ENCODE measurements at regions not wholly inside any gene's neighbourhood (a gene's known extent, or its start where the extent isn't known, plus 50 kb on each side); places are given as distances from the start of the nearest gene placed in this dataset.

DNA sequence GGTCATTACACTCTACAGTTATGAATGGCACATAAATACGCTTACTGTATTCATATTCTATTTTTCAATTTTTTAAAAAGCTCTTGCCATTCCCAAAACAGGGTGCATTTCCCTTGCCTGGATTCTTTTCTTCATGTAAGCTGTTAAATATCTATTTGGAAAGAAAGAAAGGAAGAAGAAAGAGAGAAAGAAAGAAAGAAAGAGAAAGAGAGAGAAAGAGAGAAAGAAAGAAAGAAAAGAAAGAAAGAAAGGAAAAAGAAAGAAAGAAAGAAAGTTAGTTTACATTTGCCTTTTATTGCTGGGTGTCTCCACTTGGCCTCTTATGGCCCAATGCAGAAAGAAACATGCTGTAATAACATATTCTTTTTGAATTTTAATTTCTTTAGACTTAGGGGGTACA is 165.9 kb upstream of the ATXN1 start:
- CTCF ChIA-PET = no interaction called here

DNA sequence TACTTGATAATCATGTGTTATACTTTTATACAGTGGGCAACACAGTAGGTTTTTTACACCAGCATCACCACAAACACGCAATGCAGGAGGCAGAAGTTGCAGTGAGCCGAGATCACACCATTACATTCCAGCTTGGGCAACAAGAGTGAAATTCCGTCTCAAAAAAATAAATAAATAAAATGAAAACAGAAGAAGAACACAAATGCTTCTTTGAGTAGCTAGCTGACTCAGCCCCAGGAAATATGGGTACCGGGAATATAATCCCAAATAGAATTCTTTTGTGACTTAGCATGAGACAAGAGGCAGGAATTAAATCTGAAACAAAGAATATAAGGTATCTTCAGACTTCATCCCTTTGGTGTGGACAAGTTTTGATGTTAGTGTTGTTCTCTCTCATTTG is 164.2 kb upstream of the ATXN1 start:
- CTCF ChIA-PET = no interaction called here
- intact Hi-C loops (cut with micrococcal nuclease; ENCODE audit: unreplicated experiment) = no loop called here
- DNase-seq = no peak
- Mint-ChIP-seq H3K4me3 (ENCODE audit: low read depth, unreplicated experiment) (no peak overlapping the region), H3K4me1 (ENCODE audit: low read depth, unreplicated experiment) (no peaks in the 10 kb centered on the region), H3K9me3 (ENCODE audit: low read depth, unreplicated experiment) (no peaks in the 10 kb centered on the region), H3K27ac (ENCODE audit: unreplicated experiment) (no peak overlapping the region), H3K27me3 (ENCODE audit: unreplicated experiment) (no peaks in the 10 kb centered on the region), H3K36me3 (ENCODE audit: insufficient read depth, unreplicated experiment) (no peaks in the 10 kb centered on the region)
- TF ChIP-seq, protein P1, sequence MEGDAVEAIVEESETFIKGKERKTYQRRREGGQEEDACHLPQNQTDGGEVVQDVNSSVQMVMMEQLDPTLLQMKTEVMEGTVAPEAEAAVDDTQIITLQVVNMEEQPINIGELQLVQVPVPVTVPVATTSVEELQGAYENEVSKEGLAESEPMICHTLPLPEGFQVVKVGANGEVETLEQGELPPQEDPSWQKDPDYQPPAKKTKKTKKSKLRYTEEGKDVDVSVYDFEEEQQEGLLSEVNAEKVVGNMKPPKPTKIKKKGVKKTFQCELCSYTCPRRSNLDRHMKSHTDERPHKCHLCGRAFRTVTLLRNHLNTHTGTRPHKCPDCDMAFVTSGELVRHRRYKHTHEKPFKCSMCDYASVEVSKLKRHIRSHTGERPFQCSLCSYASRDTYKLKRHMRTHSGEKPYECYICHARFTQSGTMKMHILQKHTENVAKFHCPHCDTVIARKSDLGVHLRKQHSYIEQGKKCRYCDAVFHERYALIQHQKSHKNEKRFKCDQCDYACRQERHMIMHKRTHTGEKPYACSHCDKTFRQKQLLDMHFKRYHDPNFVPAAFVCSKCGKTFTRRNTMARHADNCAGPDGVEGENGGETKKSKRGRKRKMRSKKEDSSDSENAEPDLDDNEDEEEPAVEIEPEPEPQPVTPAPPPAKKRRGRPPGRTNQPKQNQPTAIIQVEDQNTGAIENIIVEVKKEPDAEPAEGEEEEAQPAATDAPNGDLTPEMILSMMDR (IDR thresholded peaks at IDR 0.05; ENCODE audit: unreplicated experiment) = no peak
- no TSS peak for BruUV-seq (replicated peaks)

More for the DNA sequence above, 165.9 kb upstream of the ATXN1 start:
- Mint-ChIP-seq H3K9me3 (ENCODE audit: low read depth, unreplicated experiment) (no peaks in the 10 kb centered on the region), H3K27ac (ENCODE audit: unreplicated experiment) (no peak overlapping the region), H3K36me3 (ENCODE audit: insufficient read depth, unreplicated experiment) (no peaks in the 10 kb centered on the region), H3K4me3 (ENCODE audit: low read depth, unreplicated experiment) (no peak overlapping the region), H3K27me3 (ENCODE audit: unreplicated experiment) (no peaks in the 10 kb centered on the region), H3K4me1 (ENCODE audit: low read depth, unreplicated experiment) (no peaks in the 10 kb centered on the region)
- no peak for DNase-seq
- intact Hi-C loops (cut with micrococcal nuclease; ENCODE audit: unreplicated experiment) = no loop called here
- BruUV-seq (replicated peaks) = no TSS peak
- TF ChIP-seq, protein P1 (IDR thresholded peaks at IDR 0.05; ENCODE audit: unreplicated experiment) = no peak

DNA sequence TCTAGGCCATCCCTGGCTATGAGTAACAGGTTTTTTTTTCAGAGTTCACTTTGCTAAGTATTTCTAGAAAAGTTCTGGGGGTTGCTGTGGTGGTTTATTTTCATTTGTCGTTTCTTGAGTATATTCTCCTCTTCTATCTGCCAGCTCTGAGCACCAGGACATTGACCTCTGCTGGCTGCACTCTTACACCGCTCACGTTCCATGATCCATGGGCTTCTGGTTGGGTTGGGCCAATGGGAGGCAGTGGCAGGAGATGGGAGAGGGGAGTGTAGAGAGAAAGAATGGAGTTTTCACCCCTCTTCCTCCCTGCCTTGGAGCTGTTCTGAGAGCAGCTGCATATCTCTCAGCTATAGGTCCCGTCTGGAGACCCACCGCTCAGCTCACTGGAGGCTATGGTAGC is 161.0 kb upstream of the ATXN1 start:
- H3K4me1 Mint-ChIP-seq (ENCODE audit: low read depth, unreplicated experiment) = no peaks in the 10 kb centered on the region
- H3K9me3 Mint-ChIP-seq (ENCODE audit: low read depth, unreplicated experiment) = no peaks in the 10 kb centered on the region
- CTCF ChIA-PET = no interaction called here

DNA sequence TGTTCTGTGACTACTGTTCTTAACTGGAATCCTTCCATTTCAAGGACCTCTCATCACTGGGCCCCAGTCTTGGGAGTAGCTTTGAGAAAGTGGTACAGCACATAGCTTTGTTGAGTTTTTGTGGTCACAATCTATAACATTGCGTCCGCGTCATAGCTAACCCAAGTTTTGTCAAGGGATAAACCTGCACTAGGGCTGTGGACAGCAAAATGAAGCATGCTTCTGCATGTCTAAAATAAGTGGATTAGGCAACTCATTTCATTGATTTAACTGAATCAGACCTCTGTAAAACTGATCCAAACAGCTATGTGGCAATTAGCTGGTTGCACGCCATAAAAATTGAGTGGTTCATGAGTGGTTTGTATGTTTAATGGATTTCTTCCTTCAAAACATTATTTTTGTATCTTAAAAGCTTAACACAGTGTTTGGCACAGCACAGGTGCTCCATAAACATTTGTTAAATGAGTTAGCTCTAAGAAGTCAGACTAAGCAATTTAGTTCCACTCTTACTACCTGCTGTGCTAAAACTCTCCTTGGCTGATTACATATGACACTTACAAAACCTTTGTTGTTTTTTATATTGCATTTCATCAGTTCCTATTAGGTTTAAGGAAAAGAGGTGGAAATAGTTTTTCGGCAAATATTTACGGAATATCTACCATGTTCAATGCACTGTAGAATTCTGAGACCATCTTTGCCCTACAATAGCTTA is 160.3 kb upstream of the ATXN1 start:
- Mint-ChIP-seq H3K36me3 (ENCODE audit: insufficient read depth, unreplicated experiment) (no peaks in the 10 kb centered on the region), H3K4me1 (ENCODE audit: low read depth, unreplicated experiment) (no peaks in the 10 kb centered on the region), H3K27me3 (ENCODE audit: unreplicated experiment) (no peaks in the 10 kb centered on the region), H3K4me3 (ENCODE audit: low read depth, unreplicated experiment) (no peak overlapping the region), H3K27ac (ENCODE audit: unreplicated experiment) (no peak overlapping the region), H3K9me3 (ENCODE audit: low read depth, unreplicated experiment) (no peaks in the 10 kb centered on the region)
- TF ChIP-seq, protein P1 (IDR thresholded peaks at IDR 0.05; ENCODE audit: unreplicated experiment) = no peak
- intact Hi-C loops (cut with micrococcal nuclease; ENCODE audit: unreplicated experiment) = no loop called here
- CTCF ChIA-PET = no interaction called here
- BruUV-seq (replicated peaks) = no TSS peak
- DNase-seq = no peak

More for the DNA sequence above, 161.0 kb upstream of the ATXN1 start:
- intact Hi-C loops (cut with micrococcal nuclease; ENCODE audit: unreplicated experiment) = no loop called here
- TF ChIP-seq, protein P1 (IDR thresholded peaks at IDR 0.05; ENCODE audit: unreplicated experiment) = no peak
- Mint-ChIP-seq H3K27me3 (ENCODE audit: unreplicated experiment) (no peaks in the 10 kb centered on the region), H3K27ac (ENCODE audit: unreplicated experiment) (no peak overlapping the region), H3K4me3 (ENCODE audit: low read depth, unreplicated experiment) (no peak overlapping the region), H3K36me3 (ENCODE audit: insufficient read depth, unreplicated experiment) (no peaks in the 10 kb centered on the region)
- DNase-seq = no peak
- BruUV-seq (replicated peaks) = no TSS peak

Data from Calu3 (cell line).